ENCODE measurements at regions not wholly inside any gene's neighbourhood (a gene's known extent, or its start where the extent isn't known, plus 50 kb on each side); places are given as distances from the start of the nearest gene placed in this dataset.
"Not testable (repeated sequence)": the region's sequence is repeated elsewhere in the genome, so short reads cannot be mapped to it uniquely, and the experiment has no call there.

GRCh38 chr2:205867371-205867770 is 185.1 kb downstream of the NRP2 start:
- in situ Hi-C loops (cut with HindIII; ENCODE audit: low sequenced_read_pairs): no loop called here

- in situ Hi-C loops (cut with HindIII; ENCODE audit: low sequenced_read_pairs): no loop called here
These were observed 183.7 kb downstream of the NRP2 start for GRCh38 chr2:205865905-205866441.

- in situ Hi-C loops (cut with HindIII; ENCODE audit: low sequenced_read_pairs): no loop called here
These were observed 182.8 kb downstream of the NRP2 start for GRCh38 chr2:205865056-205865455.

- in situ Hi-C loops (cut with HindIII; ENCODE audit: low sequenced_read_pairs): no loop called here
These were observed 182.2 kb downstream of the NRP2 start for GRCh38 chr2:205864491-205864890.

GRCh38 chr2:205862761-205863160 is 180.5 kb downstream of the NRP2 start:
- in situ Hi-C loops (cut with HindIII; ENCODE audit: low sequenced_read_pairs): not testable (repeated sequence)

- in situ Hi-C loops (cut with HindIII; ENCODE audit: low sequenced_read_pairs): no loop called here
These were observed 178.6 kb downstream of the NRP2 start for GRCh38 chr2:205860885-205861284.

- in situ Hi-C loops (cut with HindIII; ENCODE audit: low sequenced_read_pairs): no loop called here
These were observed 177.9 kb downstream of the NRP2 start for GRCh38 chr2:205860181-205860580.

- in situ Hi-C loops (cut with HindIII; ENCODE audit: low sequenced_read_pairs): no loop called here
These were observed 176.7 kb downstream of the NRP2 start for GRCh38 chr2:205858881-205859441.

- in situ Hi-C loops (cut with HindIII; ENCODE audit: low sequenced_read_pairs): no loop called here
These were observed 176.0 kb downstream of the NRP2 start for GRCh38 chr2:205858275-205858674.

- in situ Hi-C loops (cut with HindIII; ENCODE audit: low sequenced_read_pairs): no loop called here
These were observed 175.4 kb downstream of the NRP2 start for GRCh38 chr2:205857520-205858237.

- in situ Hi-C loops (cut with HindIII; ENCODE audit: low sequenced_read_pairs): no loop called here
These were observed 170.2 kb downstream of the NRP2 start for GRCh38 chr2:205852457-205852856.

- in situ Hi-C loops (cut with HindIII; ENCODE audit: low sequenced_read_pairs): no loop called here
These were observed 168.3 kb downstream of the NRP2 start for GRCh38 chr2:205850611-205851010.

GRCh38 chr2:205850132-205850531 is 167.8 kb downstream of the NRP2 start:
- in situ Hi-C loops (cut with HindIII; ENCODE audit: low sequenced_read_pairs): no loop called here

- in situ Hi-C loops (cut with HindIII; ENCODE audit: low sequenced_read_pairs): no loop called here
These were observed 166.8 kb downstream of the NRP2 start for GRCh38 chr2:205849136-205849535.

- in situ Hi-C loops (cut with HindIII; ENCODE audit: low sequenced_read_pairs): no loop called here
These were observed 166.3 kb downstream of the NRP2 start for GRCh38 chr2:205848601-205849000.
